ENCODE measurements at regions not wholly inside any gene's neighbourhood (a gene's known extent, or its start where the extent isn't known, plus 50 kb on each side); places are given as distances from the start of the nearest gene placed in this dataset.
"Not testable (repeated sequence)": the region's sequence is repeated elsewhere in the genome, so short reads cannot be mapped to it uniquely, and the experiment has no call there.

- not testable (repeated sequence) for DNase-seq (ENCODE audit: low read depth in 3 of 3, low spot score in 2 of 3)
Measured at GRCh38 chr1:147103416-147104155, 68.7 kb downstream of the PRKAB2 start.

- no peak for DNase-seq (ENCODE audit: low read depth in 3 of 3, low spot score in 2 of 3)
Measured at GRCh38 chr1:147099192-147099591, 73.1 kb downstream of the PRKAB2 start.

- not testable (repeated sequence) for DNase-seq (ENCODE audit: low read depth in 3 of 3, low spot score in 2 of 3)
Measured at GRCh38 chr1:147098338-147098973, 73.8 kb downstream of the PRKAB2 start.

GRCh38 chr1:147095691-147096090 is 76.6 kb downstream of the PRKAB2 start:
- DNase-seq (ENCODE audit: low read depth in 3 of 3, low spot score in 2 of 3), result no peak

- no peak for DNase-seq (ENCODE audit: low read depth in 3 of 3, low spot score in 2 of 3)
Measured at GRCh38 chr1:147091801-147092200, 80.5 kb downstream of the PRKAB2 start.

- no peak for DNase-seq (ENCODE audit: low read depth in 3 of 3, low spot score in 2 of 3)
Measured at GRCh38 chr1:147089457-147089856, 82.8 kb downstream of the PRKAB2 start.

GRCh38 chr1:147086129-147086528 is 86.1 kb downstream of the PRKAB2 start:
- DNase-seq (ENCODE audit: low read depth in 3 of 3, low spot score in 2 of 3), result no peak

GRCh38 chr1:147084273-147085096 is 87.8 kb downstream of the PRKAB2 start:
- DNase-seq (ENCODE audit: low read depth in 3 of 3, low spot score in 2 of 3), result peak; percentile 66 to 75 (median 69)

GRCh38 chr1:147083919-147084272 is 88.4 kb downstream of the PRKAB2 start:
- DNase-seq (ENCODE audit: low read depth in 3 of 3, low spot score in 2 of 3), result no peak

- no peak for DNase-seq (ENCODE audit: low read depth in 3 of 3, low spot score in 2 of 3)
Measured at GRCh38 chr1:147080671-147081394, 91.4 kb downstream of the PRKAB2 start.

- no peak for DNase-seq (ENCODE audit: low read depth in 3 of 3, low spot score in 2 of 3)
Measured at GRCh38 chr1:147080006-147080661, 92.1 kb downstream of the PRKAB2 start.

- no peak for DNase-seq (ENCODE audit: low read depth in 3 of 3, low spot score in 2 of 3)
Measured at GRCh38 chr1:147079400-147080005, 92.8 kb downstream of the PRKAB2 start.

GRCh38 chr1:147078606-147079399 is 93.5 kb downstream of the PRKAB2 start:
- DNase-seq (ENCODE audit: low read depth in 3 of 3, low spot score in 2 of 3), result no peak

GRCh38 chr1:147077936-147078605 is 94.2 kb downstream of the PRKAB2 start:
- DNase-seq (ENCODE audit: low read depth in 3 of 3, low spot score in 2 of 3), result no peak

- no peak for DNase-seq (ENCODE audit: low read depth in 3 of 3, low spot score in 2 of 3)
Measured at GRCh38 chr1:147077523-147077922, 94.7 kb downstream of the PRKAB2 start.

GRCh38 chr1:147077081-147077480 is 95.2 kb downstream of the PRKAB2 start:
- DNase-seq (ENCODE audit: low read depth in 3 of 3, low spot score in 2 of 3), result no peak

GRCh38 chr1:147076442-147076841 is 95.8 kb downstream of the PRKAB2 start:
- DNase-seq (ENCODE audit: low read depth in 3 of 3, low spot score in 2 of 3), result no peak
